ENCODE measurements at regions not wholly inside any gene's neighbourhood (a gene's known extent, or its start where the extent isn't known, plus 50 kb on each side); places are given as distances from the start of the nearest gene placed in this dataset.
"Not testable (repeated sequence)": the region's sequence is repeated elsewhere in the genome, so short reads cannot be mapped to it uniquely, and the experiment has no call there.

GRCh38 chr2:88927128-88927527 lies 235.7 kb downstream of the RPIA start:
- DNase-seq = no peak

DNA sequence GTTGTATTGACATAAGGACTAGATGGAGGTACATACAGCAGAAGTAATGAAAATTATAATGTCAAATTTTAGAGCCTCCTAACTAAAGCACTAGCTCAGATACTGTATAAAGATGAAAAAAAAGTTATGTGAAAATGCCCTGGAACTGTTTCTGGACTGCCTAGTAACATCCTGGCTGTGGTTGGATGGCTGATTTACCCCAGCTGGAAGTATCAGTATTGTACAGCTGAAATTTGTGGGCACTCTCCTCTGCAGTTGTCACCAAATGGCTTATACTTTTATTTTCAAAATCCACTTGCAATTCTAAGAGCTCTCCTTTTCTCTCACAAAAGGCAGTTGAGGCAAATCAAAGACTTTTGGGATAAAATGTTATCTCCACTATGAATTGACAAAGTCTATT lies 239.2 kb downstream of the RPIA start:
- DNase-seq = no peak

- no peak for DNase-seq
These were observed 241.2 kb downstream of the RPIA start for GRCh38 chr2:88932686-88933085.

DNA sequence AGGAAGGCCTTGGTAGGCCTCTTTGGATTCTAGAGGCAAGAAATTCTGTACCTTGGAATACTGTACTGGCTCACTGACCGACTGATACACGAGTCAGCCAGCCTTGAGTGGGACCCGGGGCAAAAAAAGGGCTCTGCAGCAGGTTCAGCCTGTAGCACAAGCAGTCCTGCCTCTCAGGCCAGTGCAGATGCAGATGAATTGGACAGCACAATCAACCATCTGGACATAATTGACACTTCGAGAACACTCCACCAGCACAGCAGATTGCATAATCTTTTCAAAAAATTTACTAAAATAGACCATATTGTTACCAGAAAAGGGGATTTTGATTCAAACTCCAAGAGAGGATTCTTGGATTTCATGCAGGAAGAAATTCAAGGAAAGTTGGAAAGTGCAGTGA lies 241.6 kb downstream of the RPIA start:
- DNase-seq = no peak

DNA sequence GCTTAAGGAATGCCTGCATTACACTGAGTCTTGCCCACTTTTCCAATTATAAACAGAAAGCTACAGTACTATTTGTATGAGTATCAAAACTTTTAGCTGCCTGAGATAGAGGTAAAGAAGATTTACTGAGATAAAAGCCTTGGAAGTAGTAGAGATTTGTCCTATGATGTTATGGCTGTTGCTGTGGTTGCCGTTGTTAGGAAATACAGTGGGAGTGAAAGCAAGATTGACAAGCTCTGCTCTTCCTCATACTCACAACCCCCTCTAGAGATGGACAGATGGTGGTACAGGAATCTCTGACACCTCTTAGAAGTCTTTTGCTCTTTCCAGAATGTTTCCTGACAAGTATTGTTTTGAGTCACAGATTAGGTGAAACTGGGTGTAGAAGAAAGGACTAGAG lies 242.5 kb downstream of the RPIA start:
- DNase-seq = no peak

DNA sequence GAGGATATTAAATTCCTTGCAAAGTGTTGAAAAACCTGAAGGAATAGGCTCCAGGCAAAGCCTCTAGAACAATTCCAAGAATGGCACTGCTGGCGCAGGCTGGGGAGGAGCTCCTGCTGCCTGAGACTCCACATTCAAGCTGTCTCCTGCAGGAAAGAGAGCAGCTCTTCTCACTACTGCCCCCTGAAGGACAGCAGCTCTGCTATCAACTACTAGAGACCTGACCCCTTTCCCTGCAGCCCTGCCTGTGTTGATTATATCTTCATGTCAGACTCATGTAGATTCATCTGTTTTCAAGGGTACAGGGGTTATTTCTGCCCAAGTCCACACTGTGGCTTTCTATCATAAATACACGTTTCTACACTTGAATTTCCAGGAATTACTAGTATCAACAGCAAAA lies 249.7 kb downstream of the RPIA start:
- not testable (repeated sequence) for DNase-seq

GRCh38 chr2:88942798-88943197 lies 251.3 kb downstream of the RPIA start:
- no peak for DNase-seq

GRCh38 chr2:88949336-88949735 lies 257.9 kb downstream of the RPIA start:
- DNase-seq = no peak

DNA sequence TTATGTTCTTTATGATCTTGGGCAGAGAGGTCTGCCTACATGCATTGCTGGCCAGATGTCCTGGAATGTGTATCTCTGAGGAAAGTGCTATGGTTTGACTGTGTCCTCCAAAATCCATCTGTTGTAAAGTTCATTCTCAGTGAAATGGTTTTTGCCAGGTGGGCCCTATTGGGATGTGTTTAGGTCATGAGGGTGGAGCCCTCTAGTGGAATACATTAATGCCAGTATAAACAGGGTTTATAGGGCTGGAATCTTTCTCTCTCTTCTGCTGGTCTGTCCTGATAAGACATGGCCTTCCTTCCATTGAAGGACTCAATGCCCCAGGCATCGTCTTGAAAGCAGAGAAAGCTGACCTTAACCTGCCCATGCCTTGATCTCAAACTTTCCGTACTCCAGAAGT lies 258.5 kb downstream of the RPIA start:
- DNase-seq = no peak

DNA sequence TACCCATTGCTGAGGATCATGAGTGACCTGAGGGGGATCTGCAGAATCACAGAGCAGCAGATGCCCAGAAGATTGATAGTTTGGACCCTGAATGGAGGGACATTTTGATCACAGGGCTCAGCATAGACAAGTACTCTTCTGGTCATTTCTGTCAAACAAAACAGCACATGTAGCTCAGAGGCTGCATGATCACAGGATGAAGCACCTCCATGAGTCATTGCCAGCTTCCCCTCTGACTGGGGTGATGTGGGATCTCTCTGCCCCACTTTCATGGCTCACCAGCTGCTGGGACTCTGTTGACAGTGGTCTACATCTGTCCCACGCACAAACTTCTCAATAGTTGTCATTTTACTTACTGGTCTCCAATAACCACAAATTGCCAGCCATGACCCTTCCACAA lies 264.1 kb downstream of the RPIA start:
- DNase-seq = no peak

DNA sequence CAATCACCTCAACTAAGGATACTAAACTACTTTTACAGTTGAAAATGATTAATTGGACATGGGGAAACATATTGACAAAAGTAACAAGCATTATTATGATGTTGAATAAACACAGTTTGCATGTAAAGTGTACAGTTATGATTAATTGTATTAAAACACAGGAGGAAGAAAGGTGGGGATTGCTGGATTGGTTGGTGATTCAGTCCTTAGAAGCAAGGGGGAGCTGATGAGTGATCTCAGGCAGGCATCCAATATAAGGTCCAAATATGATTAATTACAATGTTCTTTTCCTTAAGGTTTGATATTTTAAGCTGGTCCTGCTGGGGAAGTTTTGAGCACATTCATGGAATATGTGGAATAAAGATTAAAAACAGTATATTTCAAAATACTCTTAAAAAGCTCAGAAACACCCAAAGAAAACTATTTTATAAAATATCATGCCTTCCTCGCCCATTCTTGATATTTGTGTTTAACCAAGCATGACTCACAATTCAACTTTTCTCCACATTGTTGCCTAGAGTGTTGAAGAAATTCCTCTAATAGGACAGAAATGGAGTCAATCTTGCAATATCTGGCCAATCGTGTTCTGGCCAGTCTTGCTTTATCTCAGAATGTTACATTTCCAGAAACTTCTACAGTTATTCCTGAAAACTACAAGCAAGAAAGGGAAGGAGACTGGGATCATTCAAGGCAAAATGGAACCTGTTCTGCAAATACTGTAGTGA lies 268.2 kb downstream of the RPIA start:
- DNase-seq = no peak

GRCh38 chr2:88961323-88961722 lies 269.9 kb downstream of the RPIA start:
- not testable (repeated sequence) for DNase-seq

- no peak for DNase-seq
These were observed 276.4 kb downstream of the RPIA start for GRCh38 chr2:88967844-88968243.

- DNase-seq = not testable (repeated sequence)
These were observed 286.5 kb downstream of the RPIA start for GRCh38 chr2:88978011-88978410.

- not testable (repeated sequence) for DNase-seq
These were observed 287.0 kb downstream of the RPIA start for GRCh38 chr2:88978446-88978845.

DNA sequence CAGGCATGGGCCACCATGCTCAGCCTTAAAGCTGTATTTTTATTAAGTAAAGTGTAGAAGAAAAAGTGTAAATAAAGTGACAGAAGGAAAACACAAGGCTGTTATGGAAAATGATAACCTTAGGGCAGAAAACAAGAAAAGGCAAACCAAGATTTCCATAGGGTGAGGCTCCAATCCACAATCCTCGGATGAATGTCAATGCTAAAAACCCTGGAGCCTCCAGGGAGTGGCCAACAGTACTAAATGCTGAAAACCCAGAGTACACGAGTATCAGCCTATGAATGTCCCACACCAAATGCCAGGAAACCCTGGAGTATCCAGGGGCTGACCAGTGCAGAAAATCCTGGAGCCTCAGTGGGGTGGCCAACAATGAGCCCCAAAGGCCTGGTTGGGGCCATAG lies 292.6 kb downstream of the RPIA start:
- not testable (repeated sequence) for DNase-seq

GRCh38 chr2:88986721-88987330 lies 295.4 kb downstream of the RPIA start:
- DNase-seq = not testable (repeated sequence)

DNA sequence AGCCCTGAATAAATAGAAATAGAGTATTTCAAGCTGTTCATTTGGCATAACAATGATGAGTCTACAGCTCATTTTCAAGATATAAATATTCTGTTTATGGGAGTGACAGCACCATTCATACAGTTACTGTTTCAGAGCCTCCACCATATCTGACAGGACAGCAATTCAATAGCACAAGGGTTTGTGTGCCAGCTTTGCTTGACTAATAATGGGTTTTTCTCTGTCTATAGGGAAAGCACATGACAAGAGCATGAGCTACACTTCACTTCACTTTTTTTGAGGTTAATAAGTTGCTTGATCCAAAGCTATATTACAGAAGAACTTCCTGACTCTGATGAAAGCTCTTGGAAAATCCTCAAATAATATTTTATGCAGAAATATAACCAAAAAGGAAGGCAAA lies 297.1 kb downstream of the RPIA start:
- not testable (repeated sequence) for DNase-seq

GRCh38 chr2:88992819-88993218 lies 301.3 kb downstream of the RPIA start:
- not testable (repeated sequence) for DNase-seq

- DNase-seq = not testable (repeated sequence)
These were observed 303.4 kb downstream of the RPIA start for GRCh38 chr2:88994856-88995255.

DNA sequence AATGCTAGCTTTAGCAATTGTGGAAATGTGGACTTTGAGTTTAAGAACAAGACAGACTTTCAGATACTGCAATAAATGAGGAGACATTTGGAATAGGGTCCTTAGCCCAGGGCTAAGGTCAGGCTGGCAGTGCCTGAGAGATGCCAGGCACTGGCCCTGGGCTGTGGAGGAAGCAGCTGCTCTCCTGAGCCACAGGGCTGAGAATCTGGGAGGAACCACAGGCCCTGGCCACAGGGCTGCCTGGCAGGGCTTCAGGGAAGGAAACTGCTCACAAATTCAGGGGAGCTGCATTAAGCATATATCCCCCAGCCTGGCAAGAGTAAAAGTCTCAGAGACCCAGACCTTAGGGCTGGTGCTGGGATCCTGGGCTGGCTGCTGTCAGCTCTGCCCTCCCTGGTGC lies 305.1 kb downstream of the RPIA start:
- not testable (repeated sequence) for DNase-seq

DNA sequence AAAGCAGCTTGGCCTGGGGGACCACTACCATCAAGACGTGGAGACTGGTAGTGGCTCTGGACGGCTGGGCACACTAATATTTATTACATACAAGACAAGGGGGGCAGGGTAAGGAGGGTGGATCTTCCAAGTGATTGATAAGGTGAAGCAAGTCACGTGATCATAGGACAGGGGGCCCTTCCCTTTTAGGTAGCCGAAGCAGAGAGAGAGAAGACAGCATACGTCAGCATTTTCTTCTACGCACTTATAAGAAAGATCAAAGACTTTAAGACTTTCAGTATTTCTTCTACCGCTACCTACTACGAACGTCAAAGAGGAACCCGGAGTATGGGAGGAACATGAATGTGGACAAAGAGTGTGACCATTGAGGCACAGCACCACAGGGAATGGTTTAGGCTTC lies 307.9 kb downstream of the RPIA start:
- DNase-seq = no peak

GRCh38 chr2:89000235-89000634 lies 308.8 kb downstream of the RPIA start:
- DNase-seq = no peak

GRCh38 chr2:89004238-89004637 lies 312.8 kb downstream of the RPIA start:
- DNase-seq = not testable (repeated sequence)

DNA sequence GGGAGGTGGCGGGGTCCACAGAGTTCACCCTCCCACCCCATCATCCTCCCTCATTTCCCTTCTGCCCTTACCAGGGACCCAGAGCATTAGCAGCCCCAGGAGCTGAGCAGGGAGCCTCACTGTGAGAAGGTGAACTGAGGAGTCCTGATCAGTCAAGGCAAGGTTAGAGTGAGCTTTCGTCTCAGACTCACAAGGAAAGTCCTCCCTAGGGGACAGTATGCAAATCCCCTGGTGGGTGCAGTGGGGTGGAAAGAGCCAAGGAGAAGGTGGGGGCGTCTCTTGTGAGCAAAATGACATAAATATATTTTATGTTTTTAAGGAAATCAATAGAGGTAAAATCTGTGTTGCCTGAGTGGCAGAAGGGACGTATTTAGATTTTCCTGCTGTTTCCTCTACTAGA lies 329.1 kb downstream of the RPIA start:
- DNase-seq = not testable (repeated sequence)
